GM12892 (cell line): ENCODE measurements at regions not wholly inside any gene's neighbourhood (a gene's known extent, or its start where the extent isn't known, plus 50 kb on each side); places are given as distances from the start of the nearest gene placed in this dataset.

ENCODE experiments used
- POLR2AphosphoS5 ChIP-seq: IDR thresholded peaks from 2 replicates; pipeline ENCODE4 v1.6.1; 2011; ENCODE audit warnings: low read depth, low read length, control low read depth
- TAF1 ChIP-seq: IDR thresholded peaks from 2 replicates; pipeline ENCODE4 v1.6.1; 2011; ENCODE audit warnings: low read depth, mild to moderate bottlenecking, control low read depth, low read length, borderline replicate concordance

DNA sequence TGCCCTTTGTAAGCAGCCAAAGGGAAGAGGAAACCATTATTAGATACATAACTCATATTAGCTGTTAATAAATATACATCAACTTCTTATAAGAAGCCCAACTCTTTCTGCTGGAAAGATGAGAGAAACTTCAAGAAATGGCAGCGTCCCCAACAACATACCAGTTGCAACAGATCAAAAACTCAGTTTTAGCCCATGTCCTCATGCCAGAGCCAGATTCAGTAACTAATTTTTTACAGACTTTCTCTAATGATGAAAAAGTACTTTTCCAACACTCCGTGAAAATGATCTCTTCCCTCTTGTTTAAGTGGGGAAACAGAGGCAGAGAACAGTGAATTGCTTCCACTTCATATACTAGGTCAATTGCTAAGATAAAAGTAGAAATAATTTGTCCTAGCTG, 206.8 kb upstream of the NUDT4 start:
- no peak for TF ChIP-seq TAF1
- TF ChIP-seq POLR2AphosphoS5, result no peak
